HUES6 (cell line): ENCODE measurements at regions not wholly inside any gene's neighbourhood (a gene's known extent, or its start where the extent isn't known, plus 50 kb on each side); places are given as distances from the start of the nearest gene placed in this dataset.
"Not testable (repeated sequence)": the region's sequence is repeated elsewhere in the genome, so short reads cannot be mapped to it uniquely, and the experiment has no call there.

Source experiments
- H3K27ac ChIP-seq: 2 replicates; pipeline ENCODE4 v1.7.0; 2013; ENCODE audit warnings: low read depth, mild to moderate bottlenecking, low read length, inconsistent platforms
- H3K27me3 ChIP-seq: 2 replicates; pipeline ENCODE4 v1.6.1; 2013; ENCODE audit warnings: low read length; ENCODE audit not compliant: control insufficient read depth, insufficient read depth
- H3K36me3 ChIP-seq: 2 replicates; pipeline ENCODE4 v1.6.1; 2013; ENCODE audit warnings: low read length; ENCODE audit not compliant: control insufficient read depth, insufficient read depth
- H3K4me1 ChIP-seq: 2 replicates; pipeline ENCODE4 v1.6.1; 2013; ENCODE audit warnings: low read length; ENCODE audit not compliant: control insufficient read depth, insufficient read depth
- H3K4me3 ChIP-seq: 2 replicates; pipeline ENCODE4 v1.5.1; 2013; ENCODE audit warnings: low read depth, low read length
- H3K9ac ChIP-seq: one replicate; pipeline ENCODE4 v1.6.1; 2013; ENCODE audit warnings: mild to moderate bottlenecking, low read length
- H3K9me3 ChIP-seq: 2 replicates; pipeline ENCODE4 v1.6.1; 2013; ENCODE audit warnings: low read depth, low read length; ENCODE audit not compliant: control insufficient read depth, insufficient read depth

DNA sequence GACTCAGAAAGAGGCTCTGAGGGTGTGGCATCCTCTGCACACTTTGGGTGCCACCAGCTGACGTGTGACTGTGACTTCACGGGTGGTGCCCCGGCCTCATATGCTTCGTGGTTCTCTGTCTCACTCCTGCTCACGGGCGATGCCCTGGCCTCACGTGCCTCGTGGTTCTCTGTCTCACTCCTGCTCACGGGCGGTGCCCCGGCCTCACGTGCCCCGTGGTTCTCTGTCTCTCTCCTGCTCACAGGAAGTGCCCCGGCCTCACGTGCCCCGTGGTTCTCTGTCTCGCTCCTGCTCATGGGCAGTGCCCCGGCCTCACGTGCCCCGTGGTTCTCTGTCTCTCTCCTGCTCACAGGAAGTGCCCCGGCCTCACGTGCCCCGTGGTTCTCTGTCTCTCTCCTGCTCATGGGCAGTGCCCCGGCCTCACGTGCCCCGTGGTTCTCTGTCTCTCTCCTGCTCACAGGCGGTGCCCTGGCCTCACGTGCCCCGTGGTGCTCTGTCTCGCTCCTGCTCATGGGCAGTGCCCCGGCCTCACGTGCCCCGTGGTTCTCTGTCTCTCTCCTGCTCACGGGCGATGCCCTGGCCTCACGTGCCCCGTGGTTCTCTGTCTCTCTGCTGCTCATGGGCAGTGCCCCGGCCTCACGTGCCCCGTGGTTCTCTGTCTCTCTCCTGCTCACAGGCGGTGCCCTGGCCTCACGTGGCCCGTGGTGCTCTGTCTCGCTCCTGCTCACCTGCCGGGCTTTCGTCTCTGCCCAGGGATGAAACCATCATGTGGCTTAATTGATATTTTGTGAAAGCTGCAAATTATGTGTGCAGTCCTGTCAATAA is 115.8 kb downstream of the RTP5 start:
- not testable (repeated sequence) for H3K9ac ChIP-seq, H3K27me3 ChIP-seq, H3K27ac ChIP-seq, H3K36me3 ChIP-seq, H3K4me3 ChIP-seq, H3K4me1 ChIP-seq
- H3K9me3 ChIP-seq, result peaks cover 33% of the 10 kb centered on the region

DNA sequence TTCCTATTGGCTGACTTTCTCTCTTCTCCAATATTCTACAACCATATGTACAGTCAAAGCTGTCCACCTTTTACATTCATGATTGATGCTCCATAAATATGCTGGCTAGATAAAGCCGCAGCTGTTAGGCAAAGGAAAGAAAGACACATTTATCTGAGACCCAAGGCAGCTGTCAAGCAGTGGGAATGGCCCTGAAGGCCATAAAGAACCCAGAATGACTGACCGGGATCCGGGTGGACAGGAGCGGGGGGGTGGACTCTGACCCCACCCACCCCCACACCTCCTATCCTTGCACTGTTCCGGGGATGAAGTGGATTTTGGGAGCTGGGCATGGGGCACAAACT is 116.4 kb downstream of the RTP5 start:
- Histone ChIP-seq H3K36me3 (no peaks in the 10 kb centered on the region), H3K9me3 (peaks cover 37% of the 10 kb centered on the region), H3K4me3 (no peak overlapping the region), H3K27ac (no peak overlapping the region), H3K9ac (no peak overlapping the region), H3K27me3 (no peaks in the 10 kb centered on the region), H3K4me1 (no peaks in the 10 kb centered on the region)

DNA sequence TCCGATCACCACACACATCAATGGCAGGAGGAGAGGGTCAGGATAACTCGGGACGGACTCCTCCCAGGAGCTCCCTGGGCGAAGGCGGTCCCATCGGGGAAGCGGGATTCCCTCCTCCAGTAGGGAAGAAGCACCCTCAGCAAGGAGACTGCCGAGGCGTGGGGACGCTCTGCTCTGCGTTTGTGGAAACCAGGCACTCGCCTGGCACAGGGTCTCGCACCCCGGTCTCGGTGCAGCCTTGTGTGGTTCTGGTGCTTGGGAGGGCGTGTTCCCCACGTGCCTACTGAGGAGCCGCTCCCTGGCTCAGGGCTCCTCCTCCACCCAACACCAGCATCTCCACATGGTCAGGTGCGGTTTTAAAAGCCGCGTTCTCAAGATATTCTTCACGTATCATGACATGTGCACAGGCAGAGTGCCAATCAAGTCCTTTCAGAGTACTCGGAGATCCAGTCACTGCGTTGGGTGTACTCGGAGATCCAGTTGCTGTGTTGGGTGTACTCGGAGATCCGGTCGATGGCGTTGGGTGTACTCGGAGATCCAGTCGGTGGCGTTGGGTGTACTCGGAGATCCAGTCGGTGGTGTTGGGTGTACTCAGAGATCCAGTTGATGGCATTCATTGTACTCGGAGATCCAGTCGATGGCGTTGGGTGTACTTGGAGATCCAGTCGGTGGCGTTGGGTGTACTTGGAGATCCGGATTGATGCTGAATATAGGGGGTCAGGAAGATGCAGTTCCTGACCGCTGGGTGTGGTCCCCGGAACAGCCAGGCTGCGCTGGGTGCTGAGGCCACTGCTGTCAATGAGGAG is 117.5 kb downstream of the RTP5 start:
- Histone ChIP-seq H3K9ac (no peak overlapping the region), H3K4me1 (no peaks in the 10 kb centered on the region), H3K9me3 (peaks cover 40% of the 10 kb centered on the region), H3K27me3 (no peaks in the 10 kb centered on the region), H3K4me3 (no peak overlapping the region), H3K27ac (no peak overlapping the region), H3K36me3 (no peaks in the 10 kb centered on the region)

DNA sequence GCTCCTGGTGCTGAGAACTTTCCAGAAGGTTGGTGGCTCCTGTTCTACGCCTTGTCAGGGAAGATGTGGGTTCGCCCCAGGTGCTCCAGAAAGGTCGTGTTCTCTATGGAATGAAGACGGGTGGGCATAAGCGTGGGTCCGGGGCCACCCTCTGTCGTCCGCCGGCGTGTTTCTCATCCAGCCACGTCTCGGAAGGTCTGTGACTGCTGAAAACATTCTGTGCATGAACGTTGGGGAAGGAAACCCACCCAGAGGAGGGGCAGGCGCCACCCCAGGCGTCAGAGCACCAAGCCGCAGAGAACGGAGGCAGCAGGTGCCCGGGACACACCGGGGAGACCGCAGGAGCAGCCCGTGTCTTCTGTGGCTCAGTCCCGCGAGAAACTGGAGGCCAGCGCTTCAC is 118.2 kb downstream of the RTP5 start:
- H3K9ac ChIP-seq, result no peak overlapping the region
- no peak overlapping the region for H3K27ac ChIP-seq
- no peaks in the 10 kb centered on the region for H3K4me1 ChIP-seq
- H3K4me3 ChIP-seq, result no peak overlapping the region
- H3K36me3 ChIP-seq, result no peaks in the 10 kb centered on the region
- no peaks in the 10 kb centered on the region for H3K27me3 ChIP-seq
- peaks cover 40% of the 10 kb centered on the region for H3K9me3 ChIP-seq

DNA sequence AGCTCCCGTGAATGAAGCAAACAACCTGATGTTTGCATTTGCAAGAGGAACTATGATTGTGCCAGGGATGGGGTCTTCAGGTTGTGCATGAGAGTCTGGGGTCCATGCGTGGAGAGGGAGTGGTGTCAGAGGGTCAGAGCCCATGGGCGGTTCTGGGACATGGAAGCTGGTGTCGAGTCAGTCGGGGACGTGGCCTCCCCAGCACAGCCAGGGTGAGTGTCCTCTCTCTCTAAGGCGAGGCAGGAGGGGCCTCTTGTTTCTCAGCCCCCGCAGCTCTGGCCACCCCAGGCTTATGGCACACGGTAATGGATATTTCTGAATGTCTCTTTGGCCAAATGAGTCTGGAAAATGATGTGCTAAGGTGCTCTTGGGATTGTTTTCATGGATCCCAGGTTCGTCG is 118.6 kb downstream of the RTP5 start:
- no peaks in the 10 kb centered on the region for H3K36me3 ChIP-seq
- no peaks in the 10 kb centered on the region for H3K4me1 ChIP-seq
- no peaks in the 10 kb centered on the region for H3K27me3 ChIP-seq
- H3K27ac ChIP-seq, result no peak overlapping the region
- H3K9ac ChIP-seq, result no peak overlapping the region
- peaks cover 40% of the 10 kb centered on the region for H3K9me3 ChIP-seq
- no peak overlapping the region for H3K4me3 ChIP-seq

DNA sequence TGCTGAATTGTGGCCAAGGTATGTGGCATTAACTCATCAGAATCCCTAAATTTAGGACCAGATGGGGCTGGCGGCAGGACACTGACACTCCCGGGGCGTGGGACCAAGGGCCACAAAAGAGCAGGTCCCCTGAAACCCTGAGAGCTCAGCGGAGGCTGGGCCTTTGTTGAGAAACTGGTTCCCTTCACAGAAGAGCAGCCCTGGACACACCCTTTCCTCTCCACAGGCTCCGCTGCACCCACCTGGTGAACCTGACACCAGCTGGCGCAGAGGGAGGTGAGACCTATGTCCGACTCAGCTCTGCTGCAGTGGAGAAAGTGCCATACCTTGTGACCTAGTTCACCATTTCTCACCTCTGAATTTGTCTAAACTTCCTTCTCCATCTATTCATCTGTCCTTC is 119.5 kb downstream of the RTP5 start:
- no peak overlapping the region for H3K4me3 ChIP-seq
- no peak overlapping the region for H3K9ac ChIP-seq
- no peaks in the 10 kb centered on the region for H3K36me3 ChIP-seq
- H3K9me3 ChIP-seq, result peaks cover 42% of the 10 kb centered on the region
- no peaks in the 10 kb centered on the region for H3K4me1 ChIP-seq
- no peaks in the 10 kb centered on the region for H3K27me3 ChIP-seq
- H3K27ac ChIP-seq, result no peak overlapping the region

DNA sequence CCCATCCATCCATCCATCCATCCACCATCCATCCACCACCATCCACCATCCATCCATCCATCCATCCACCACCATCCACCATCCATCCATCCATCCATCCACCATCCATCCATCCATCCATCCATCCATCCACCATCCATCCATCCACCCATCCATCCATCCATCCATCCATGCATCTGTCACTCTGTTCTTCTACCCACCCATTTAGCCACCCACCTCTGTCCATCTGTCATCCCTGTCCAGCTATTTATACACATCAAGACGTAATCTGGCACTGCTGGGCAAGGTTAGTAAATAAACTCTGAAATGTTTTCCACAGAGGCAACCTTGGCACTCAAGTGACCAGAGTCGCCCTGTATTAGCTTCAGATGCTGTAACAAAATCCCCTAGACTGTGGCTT is 120.9 kb downstream of the RTP5 start:
- Histone ChIP-seq H3K36me3 (no peaks in the 10 kb centered on the region), H3K9ac (no peak overlapping the region), H3K9me3 (peaks cover 50% of the 10 kb centered on the region), H3K27ac (no peak overlapping the region), H3K27me3 (no peaks in the 10 kb centered on the region), H3K4me3 (no peak overlapping the region), H3K4me1 (no peaks in the 10 kb centered on the region)

DNA sequence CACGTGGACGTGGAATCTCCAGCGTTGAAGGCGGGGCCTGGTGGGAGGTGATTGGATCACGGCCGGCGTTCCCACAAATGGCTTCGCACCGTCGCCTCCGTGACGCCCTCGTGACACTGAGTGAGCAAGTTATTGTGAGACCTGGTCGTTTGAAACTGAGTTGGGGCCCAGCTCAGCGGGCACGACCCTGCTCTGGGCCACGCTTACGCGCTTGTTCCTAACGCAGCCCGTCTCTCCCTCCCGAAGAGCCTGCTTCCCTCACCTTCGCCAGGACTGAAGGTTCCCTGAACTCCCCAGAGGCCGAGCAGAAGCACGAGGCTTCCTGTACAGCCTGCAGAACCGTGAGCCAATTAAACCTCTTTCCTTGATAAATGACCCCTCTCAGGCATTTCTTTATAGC is 121.8 kb downstream of the RTP5 start:
- no peaks in the 10 kb centered on the region for H3K36me3 ChIP-seq
- no peak overlapping the region for H3K9ac ChIP-seq
- no peak overlapping the region for H3K4me3 ChIP-seq
- H3K4me1 ChIP-seq, result no peaks in the 10 kb centered on the region
- H3K9me3 ChIP-seq, result peaks cover 50% of the 10 kb centered on the region
- no peak overlapping the region for H3K27ac ChIP-seq
- H3K27me3 ChIP-seq, result no peaks in the 10 kb centered on the region

DNA sequence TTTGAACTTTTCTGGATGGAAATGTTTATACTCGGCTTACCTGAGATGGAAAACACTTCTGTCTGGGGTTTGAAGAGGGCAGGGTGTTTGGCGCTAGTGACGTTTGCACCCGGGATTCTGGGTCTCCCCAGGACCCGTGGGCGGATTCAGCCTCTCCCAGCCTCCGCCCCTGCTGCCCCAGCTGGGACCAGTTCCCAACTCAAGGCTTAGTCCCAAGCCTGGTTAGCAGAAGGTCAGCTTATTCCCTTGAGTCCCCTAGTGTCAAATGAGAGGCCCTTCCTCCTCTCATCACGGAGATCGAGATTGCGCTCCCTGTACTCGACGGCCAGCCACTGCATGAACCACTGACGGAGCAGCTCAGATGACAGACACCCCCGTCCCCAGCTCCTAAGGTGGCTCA is 123.2 kb downstream of the RTP5 start:
- no peak overlapping the region for H3K27ac ChIP-seq
- H3K4me3 ChIP-seq, result no peak overlapping the region
- peaks cover 39% of the 10 kb centered on the region for H3K9me3 ChIP-seq
- no peak overlapping the region for H3K9ac ChIP-seq
- H3K4me1 ChIP-seq, result no peaks in the 10 kb centered on the region
- H3K36me3 ChIP-seq, result no peaks in the 10 kb centered on the region
- H3K27me3 ChIP-seq, result no peaks in the 10 kb centered on the region

DNA sequence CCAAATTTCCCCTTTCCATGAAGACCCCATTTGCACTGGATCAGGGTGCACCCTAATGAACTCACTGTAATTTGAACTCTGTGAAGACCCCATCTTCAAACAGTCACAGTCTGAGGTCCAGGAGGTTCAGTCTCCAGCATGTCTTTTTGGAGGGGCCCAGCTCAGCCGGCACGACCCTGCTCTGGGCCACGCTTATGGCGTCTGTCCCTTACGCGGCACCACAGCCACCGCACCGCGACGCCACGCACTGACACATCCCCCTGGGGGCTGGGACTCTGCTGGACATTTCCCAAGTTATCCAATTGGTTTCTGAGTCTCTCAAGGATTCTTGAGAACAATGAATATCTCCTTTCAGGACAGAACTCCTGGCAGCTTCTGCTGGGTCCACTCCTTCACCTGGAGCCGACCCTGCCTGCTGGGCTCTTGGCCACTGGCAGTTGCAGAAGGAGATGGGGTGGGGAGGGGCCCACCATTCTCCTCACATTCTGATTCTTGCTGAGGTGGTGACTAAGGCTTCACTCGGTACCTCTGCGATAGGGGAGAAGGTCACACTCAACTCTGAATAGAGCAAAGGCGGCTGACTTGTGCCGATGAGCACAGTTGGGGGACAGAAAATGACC is 124.0 kb downstream of the RTP5 start:
- H3K4me3 ChIP-seq, result no peak overlapping the region
- H3K27ac ChIP-seq, result no peak overlapping the region
- H3K4me1 ChIP-seq, result no peaks in the 10 kb centered on the region
- H3K9me3 ChIP-seq, result peaks cover 31% of the 10 kb centered on the region
- no peaks in the 10 kb centered on the region for H3K27me3 ChIP-seq
- no peaks in the 10 kb centered on the region for H3K36me3 ChIP-seq
- no peak overlapping the region for H3K9ac ChIP-seq

DNA sequence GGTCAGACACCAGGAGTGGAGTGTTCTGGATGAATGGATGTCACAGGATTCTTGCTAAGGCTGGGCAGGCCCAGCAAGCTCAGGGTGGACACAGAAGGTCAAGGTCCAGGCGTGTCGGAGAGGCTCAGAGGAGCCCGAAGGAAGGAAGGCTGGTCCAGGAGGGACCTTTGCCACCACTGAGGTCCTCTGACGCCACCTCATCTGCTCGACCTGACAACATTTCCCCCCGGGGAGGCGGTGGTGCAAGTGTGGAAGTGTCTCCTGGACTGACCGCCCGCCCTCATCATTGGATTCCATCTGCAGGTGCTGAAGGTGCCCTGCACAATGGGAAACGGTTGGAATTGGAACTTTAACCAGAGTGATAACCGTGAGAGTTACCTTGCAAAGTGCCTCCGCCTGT is 124.6 kb downstream of the RTP5 start:
- H3K27me3 ChIP-seq, result no peaks in the 10 kb centered on the region
- H3K36me3 ChIP-seq, result no peaks in the 10 kb centered on the region
- H3K4me1 ChIP-seq, result no peaks in the 10 kb centered on the region
- no peak overlapping the region for H3K4me3 ChIP-seq
- no peak overlapping the region for H3K27ac ChIP-seq
- H3K9me3 ChIP-seq, result peaks cover 30% of the 10 kb centered on the region
- no peak overlapping the region for H3K9ac ChIP-seq
